ENCODE measurements at regions not wholly inside any gene's neighbourhood (a gene's known extent, or its start where the extent isn't known, plus 50 kb on each side); places are given as distances from the start of the nearest gene placed in this dataset.

DNA sequence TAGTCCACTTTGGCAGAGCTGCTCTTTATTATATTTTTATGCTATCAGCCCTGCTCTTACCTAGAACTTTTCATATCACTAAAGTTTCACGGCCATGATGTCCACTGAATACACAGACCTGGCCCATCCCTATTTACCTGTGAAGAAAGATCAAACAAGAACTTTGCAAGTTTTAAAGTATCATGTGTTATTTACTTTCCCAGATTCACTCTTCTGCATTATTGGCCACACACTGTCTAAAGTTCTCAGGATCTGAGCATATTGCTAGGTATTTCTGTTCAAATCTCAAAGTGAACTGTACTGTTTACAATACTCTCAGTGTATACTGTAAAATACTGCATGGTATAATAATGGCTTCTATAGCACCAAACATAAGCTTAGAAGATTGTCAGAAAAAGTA is 405.2 kb downstream of the KLF12 start:
- ATAC-seq = no peak
- TF ChIP-seq POU6F1 (CRISPR knock-in tag; IDR thresholded peaks at IDR 0.05; ENCODE audit: borderline replicate concordance, low read depth) = no peak
- no peak for TF ChIP-seq PPARA (CRISPR knock-in tag; IDR thresholded peaks at IDR 0.05; ENCODE audit: borderline replicate concordance)
- TF ChIP-seq ZFP30 (CRISPR knock-in tag; IDR thresholded peaks at IDR 0.05) = no peak
- TF ChIP-seq BACH2 (CRISPR knock-in tag; IDR thresholded peaks at IDR 0.05; ENCODE audit: borderline replicate concordance) = no peak
- TF ChIP-seq ZNF565 (CRISPR knock-in tag; conservative IDR thresholded peaks at IDR 0.05; ENCODE audit: low read depth) = no peak
- no peak for TF ChIP-seq TSHZ2 (CRISPR knock-in tag; IDR thresholded peaks at IDR 0.05)
- no peak for TF ChIP-seq TCF4 (CRISPR knock-in tag; IDR thresholded peaks at IDR 0.05; ENCODE audit: borderline replicate concordance)
- no peak for TF ChIP-seq SNAI2 (CRISPR knock-in tag; IDR thresholded peaks at IDR 0.05)
- TF ChIP-seq ZNF70 (CRISPR knock-in tag; IDR thresholded peaks at IDR 0.05) = no peak
- TF ChIP-seq ISL1 (CRISPR knock-in tag; IDR thresholded peaks at IDR 0.05) = no peak
- TF ChIP-seq ZFP3 (CRISPR knock-in tag; IDR thresholded peaks at IDR 0.05) = no peak
- TF ChIP-seq RARB (CRISPR knock-in tag; IDR thresholded peaks at IDR 0.05) = no peak

GRCh38 chr13:73722120-73722519 is 412.1 kb downstream of the KLF12 start:
- TF ChIP-seq RARB (CRISPR knock-in tag; IDR thresholded peaks at IDR 0.05) (no peak), TCF4 (CRISPR knock-in tag; IDR thresholded peaks at IDR 0.05; ENCODE audit: borderline replicate concordance) (no peak), OSR1 (CRISPR knock-in tag; IDR thresholded peaks at IDR 0.05) (no peak), BACH2 (CRISPR knock-in tag; IDR thresholded peaks at IDR 0.05; ENCODE audit: borderline replicate concordance) (no peak), TOX (CRISPR knock-in tag; IDR thresholded peaks at IDR 0.05; ENCODE audit: borderline replicate concordance) (no peak), ESRRG (CRISPR knock-in tag; IDR thresholded peaks at IDR 0.05) (no peak), ZC3H10 (CRISPR knock-in tag; IDR thresholded peaks at IDR 0.05) (no peak), ZFP3 (CRISPR knock-in tag; IDR thresholded peaks at IDR 0.05) (no peak), CSRNP3 (CRISPR knock-in tag; IDR thresholded peaks at IDR 0.05) (no peak), SNAI2 (CRISPR knock-in tag; IDR thresholded peaks at IDR 0.05) (no peak), ZNF70 (CRISPR knock-in tag; IDR thresholded peaks at IDR 0.05) (no peak), TSHZ2 (CRISPR knock-in tag; IDR thresholded peaks at IDR 0.05) (no peak), GLIS3 (CRISPR knock-in tag; IDR thresholded peaks at IDR 0.05) (no peak), ARNTL (CRISPR knock-in tag; IDR thresholded peaks at IDR 0.05; ENCODE audit: borderline replicate concordance, low read depth) (no peak), PATZ1 (CRISPR knock-in tag; IDR thresholded peaks at IDR 0.05; ENCODE audit: borderline replicate concordance) (no peak)
- ATAC-seq = peak; percentile 89
